ENCODE measurements at regions not wholly inside any gene's neighbourhood (a gene's known extent, or its start where the extent isn't known, plus 50 kb on each side); places are given as distances from the start of the nearest gene placed in this dataset.

GRCh38 chr2:2687745-2688144 lies 356.7 kb upstream of the MYT1L start:
- no peak for DNase-seq

DNA sequence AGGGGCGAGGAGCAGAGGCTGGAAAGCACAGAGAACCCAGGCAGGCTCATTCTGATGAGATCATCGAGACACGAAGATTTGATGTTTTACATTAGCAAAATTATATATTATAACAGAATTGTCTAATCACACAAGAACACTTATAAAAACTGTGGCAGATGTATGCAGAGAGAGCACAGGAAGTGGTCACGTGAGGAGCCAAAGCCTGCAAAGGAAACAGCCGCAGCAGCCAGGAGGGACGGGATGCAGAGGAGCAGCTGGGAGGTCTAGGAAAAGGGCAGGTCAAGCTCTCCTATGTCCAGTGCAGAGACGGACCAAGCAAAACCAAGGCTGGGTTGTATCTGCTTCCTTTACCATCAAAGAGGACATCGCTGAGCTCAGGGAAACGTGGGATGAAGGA lies 355.1 kb upstream of the MYT1L start:
- no peak overlapping the region for H3K27ac Mint-ChIP-seq
- TF ChIP-seq, protein P1, sequence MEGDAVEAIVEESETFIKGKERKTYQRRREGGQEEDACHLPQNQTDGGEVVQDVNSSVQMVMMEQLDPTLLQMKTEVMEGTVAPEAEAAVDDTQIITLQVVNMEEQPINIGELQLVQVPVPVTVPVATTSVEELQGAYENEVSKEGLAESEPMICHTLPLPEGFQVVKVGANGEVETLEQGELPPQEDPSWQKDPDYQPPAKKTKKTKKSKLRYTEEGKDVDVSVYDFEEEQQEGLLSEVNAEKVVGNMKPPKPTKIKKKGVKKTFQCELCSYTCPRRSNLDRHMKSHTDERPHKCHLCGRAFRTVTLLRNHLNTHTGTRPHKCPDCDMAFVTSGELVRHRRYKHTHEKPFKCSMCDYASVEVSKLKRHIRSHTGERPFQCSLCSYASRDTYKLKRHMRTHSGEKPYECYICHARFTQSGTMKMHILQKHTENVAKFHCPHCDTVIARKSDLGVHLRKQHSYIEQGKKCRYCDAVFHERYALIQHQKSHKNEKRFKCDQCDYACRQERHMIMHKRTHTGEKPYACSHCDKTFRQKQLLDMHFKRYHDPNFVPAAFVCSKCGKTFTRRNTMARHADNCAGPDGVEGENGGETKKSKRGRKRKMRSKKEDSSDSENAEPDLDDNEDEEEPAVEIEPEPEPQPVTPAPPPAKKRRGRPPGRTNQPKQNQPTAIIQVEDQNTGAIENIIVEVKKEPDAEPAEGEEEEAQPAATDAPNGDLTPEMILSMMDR (IDR thresholded peaks at IDR 0.05), result no peak
- peaks cover 57% of the 10 kb centered on the region for H3K4me1 Mint-ChIP-seq
- no peaks in the 10 kb centered on the region for H3K9me3 Mint-ChIP-seq
- H3K4me3 Mint-ChIP-seq, result no peak overlapping the region
- no peak for DNase-seq
- no peaks in the 10 kb centered on the region for H3K36me3 Mint-ChIP-seq (ENCODE audit: low read depth)
- H3K27me3 Mint-ChIP-seq (ENCODE audit: low read depth, poor library complexity), result peaks cover 10% of the 10 kb centered on the region

More at GRCh38 chr2:2687745-2688144, 356.7 kb upstream of the MYT1L start:
- no peaks in the 10 kb centered on the region for H3K9me3 Mint-ChIP-seq
- H3K4me1 Mint-ChIP-seq, result peaks cover 43% of the 10 kb centered on the region
- peaks cover 15% of the 10 kb centered on the region for H3K27me3 Mint-ChIP-seq (ENCODE audit: low read depth, poor library complexity)
- H3K4me3 Mint-ChIP-seq, result no peak overlapping the region
- H3K36me3 Mint-ChIP-seq (ENCODE audit: low read depth), result no peaks in the 10 kb centered on the region
- TF ChIP-seq, protein P1 (IDR thresholded peaks at IDR 0.05), result no peak
- no peak overlapping the region for H3K27ac Mint-ChIP-seq

GRCh38 chr2:2683606-2684224 lies 352.6 kb upstream of the MYT1L start:
- DNase-seq, result peak; percentile 29
- H3K9me3 Mint-ChIP-seq, result no peaks in the 10 kb centered on the region
- H3K4me1 Mint-ChIP-seq, result peaks cover 51% of the 10 kb centered on the region
- H3K4me3 Mint-ChIP-seq, result no peak overlapping the region
- no peaks in the 10 kb centered on the region for H3K36me3 Mint-ChIP-seq (ENCODE audit: low read depth)
- H3K27ac Mint-ChIP-seq, result no peak overlapping the region
- TF ChIP-seq, protein P1 (IDR thresholded peaks at IDR 0.05), result no peak
- H3K27me3 Mint-ChIP-seq (ENCODE audit: low read depth, poor library complexity), result peaks cover 5% of the 10 kb centered on the region

DNA sequence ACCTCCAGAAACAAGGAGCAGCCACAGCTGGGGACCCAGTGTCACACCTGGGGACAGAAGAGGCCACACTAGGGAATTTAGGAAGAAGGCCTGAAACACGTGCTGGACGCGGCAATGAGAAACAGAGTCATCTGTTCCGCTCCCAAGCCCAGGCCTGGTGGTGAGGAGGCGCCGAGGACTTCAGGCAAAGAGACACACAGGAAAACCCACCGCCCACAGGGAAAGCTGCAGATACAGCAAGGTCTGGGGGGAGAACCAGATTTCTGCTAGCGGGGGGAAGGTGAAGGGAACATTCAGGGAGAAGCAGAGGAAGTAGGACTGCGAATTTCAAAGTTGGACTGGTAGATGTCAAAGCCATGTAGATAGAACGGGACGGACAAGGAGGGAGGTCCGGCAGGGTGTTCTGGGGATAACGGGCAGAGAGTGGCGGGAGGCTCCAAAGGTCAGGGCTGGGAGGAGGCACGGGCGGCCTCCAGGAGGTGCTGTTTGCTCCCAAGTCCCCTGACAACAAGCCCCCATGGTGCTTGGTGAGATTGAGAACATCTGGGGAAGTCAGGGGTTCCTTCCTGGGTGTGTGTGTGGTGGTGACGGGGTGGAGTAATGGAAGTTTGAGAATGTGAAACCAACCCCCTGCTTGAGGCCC lies 351.7 kb upstream of the MYT1L start:
- Mint-ChIP-seq H3K27ac (no peak overlapping the region), H3K36me3 (ENCODE audit: low read depth) (no peaks in the 10 kb centered on the region), H3K27me3 (ENCODE audit: low read depth, poor library complexity) (peaks cover 5% of the 10 kb centered on the region), H3K4me1 (peaks cover 51% of the 10 kb centered on the region), H3K9me3 (no peaks in the 10 kb centered on the region), H3K4me3 (no peak overlapping the region)
- no peak for DNase-seq
- TF ChIP-seq, protein P1 (IDR thresholded peaks at IDR 0.05), result no peak

DNA sequence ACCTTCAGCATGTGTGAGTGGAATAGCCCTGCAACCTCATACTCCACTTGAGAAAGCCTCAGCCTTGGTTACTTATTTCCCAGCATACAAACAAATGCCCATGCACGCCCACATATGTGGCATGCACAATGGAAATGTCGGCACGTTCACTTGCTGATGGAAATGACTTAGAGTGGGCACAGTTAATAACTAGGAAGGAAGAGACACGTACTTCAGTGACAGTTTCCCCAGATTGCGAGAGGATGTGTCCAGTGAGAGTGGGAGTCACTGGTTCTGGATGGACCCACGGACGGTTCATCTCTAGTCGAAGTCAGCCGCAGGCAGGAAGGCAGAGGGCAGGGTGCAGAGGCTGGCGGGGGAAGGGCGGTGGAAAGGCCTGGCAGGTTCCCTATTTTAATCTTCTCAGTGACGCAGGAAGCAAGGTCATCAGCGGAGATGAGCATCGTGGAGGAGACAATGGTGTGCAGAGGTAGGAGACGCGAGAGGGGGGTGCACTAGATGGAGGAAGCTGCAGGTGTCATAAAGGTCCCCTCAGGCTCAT lies 350.7 kb upstream of the MYT1L start:
- no peak overlapping the region for H3K27ac Mint-ChIP-seq
- H3K36me3 Mint-ChIP-seq (ENCODE audit: low read depth), result no peaks in the 10 kb centered on the region
- TF ChIP-seq, protein P1 (IDR thresholded peaks at IDR 0.05), result no peak
- peaks cover 9% of the 10 kb centered on the region for H3K27me3 Mint-ChIP-seq (ENCODE audit: low read depth, poor library complexity)
- H3K9me3 Mint-ChIP-seq, result no peaks in the 10 kb centered on the region
- no peak for DNase-seq
- no peak overlapping the region for H3K4me3 Mint-ChIP-seq
- H3K4me1 Mint-ChIP-seq, result peaks cover 47% of the 10 kb centered on the region

Data from nephron progenitor cell (in vitro differentiated cells).